GM12878 (cell line): ENCODE measurements at regions not wholly inside any gene's neighbourhood (a gene's known extent, or its start where the extent isn't known, plus 50 kb on each side); places are given as distances from the start of the nearest gene placed in this dataset.

Experiments
- BCL11A ChIP-seq: IDR thresholded peaks from 2 replicates; pipeline ENCODE4 v1.6.1; 2011; ENCODE audit warnings: low read depth, low read length
- E2F4 ChIP-seq: IDR thresholded peaks from 2 replicates; pipeline ENCODE4 v1.6.1; 2012; ENCODE audit warnings: low read depth, low read length, improper control_type of control experiment
- GABPA ChIP-seq: IDR thresholded peaks from 2 replicates; pipeline ENCODE4 v1.6.1; 2014; ENCODE audit warnings: antibody characterized with exemption, low read depth, mild to moderate bottlenecking, inconsistent platforms
- RAD21 ChIP-seq: IDR thresholded peaks from 2 replicates; pipeline ENCODE4 v1.6.1; 2011; ENCODE audit warnings: mild to moderate bottlenecking, low read depth, low read length, moderate library complexity; ENCODE audit not compliant: insufficient read depth
- ZZZ3 ChIP-seq: IDR thresholded peaks from 2 replicates; pipeline ENCODE4 v1.6.1; 2011; ENCODE audit warnings: low read depth; ENCODE audit not compliant: control insufficient read depth, insufficient read length

GRCh38 chr12:116502141-116502725 is 56.9 kb upstream of the MAP1LC3B2 start:
- TF ChIP-seq GABPA (no peak), BCL11A (no peak), ZZZ3 (no peak), RAD21 (no peak), E2F4 (no peak)
